SH-SY5Y (cell line): ENCODE measurements at regions not wholly inside any gene's neighbourhood (a gene's known extent, or its start where the extent isn't known, plus 50 kb on each side); places are given as distances from the start of the nearest gene placed in this dataset.

Experiments used
- GATA2 ChIP-seq: IDR thresholded peaks from 2 replicates; pipeline ENCODE4 v1.6.1; 2011; ENCODE audit warnings: mild to moderate bottlenecking, low read depth, low read length
- GATA3 ChIP-seq: IDR thresholded peaks from 2 replicates; pipeline ENCODE4 v1.6.1; 2011; ENCODE audit warnings: low read depth, mild to moderate bottlenecking, low read length, moderate library complexity

DNA sequence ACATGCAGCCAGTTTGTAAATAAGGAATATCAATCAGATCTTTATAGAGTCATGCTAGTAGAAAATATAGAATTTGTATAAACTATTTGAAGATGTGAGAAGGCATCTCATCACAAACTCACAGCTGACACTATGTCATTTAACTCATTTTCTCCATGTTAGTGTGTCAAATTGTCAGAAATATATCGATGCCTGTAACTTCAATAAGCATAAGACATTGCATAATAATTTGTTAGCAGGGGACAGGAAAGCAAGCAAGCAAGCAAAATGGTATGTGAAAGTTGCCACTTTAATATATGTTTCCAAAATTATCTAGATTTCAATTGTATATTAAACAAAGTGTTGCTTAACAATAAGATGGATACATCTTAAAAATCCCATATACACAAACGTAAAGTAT is 571.0 kb downstream of the ARL4A start:
- TF ChIP-seq GATA2 (no peak), GATA3 (no peak)
